ENCODE measurements at regions not wholly inside any gene's neighbourhood (a gene's known extent, or its start where the extent isn't known, plus 50 kb on each side); places are given as distances from the start of the nearest gene placed in this dataset.

DNA sequence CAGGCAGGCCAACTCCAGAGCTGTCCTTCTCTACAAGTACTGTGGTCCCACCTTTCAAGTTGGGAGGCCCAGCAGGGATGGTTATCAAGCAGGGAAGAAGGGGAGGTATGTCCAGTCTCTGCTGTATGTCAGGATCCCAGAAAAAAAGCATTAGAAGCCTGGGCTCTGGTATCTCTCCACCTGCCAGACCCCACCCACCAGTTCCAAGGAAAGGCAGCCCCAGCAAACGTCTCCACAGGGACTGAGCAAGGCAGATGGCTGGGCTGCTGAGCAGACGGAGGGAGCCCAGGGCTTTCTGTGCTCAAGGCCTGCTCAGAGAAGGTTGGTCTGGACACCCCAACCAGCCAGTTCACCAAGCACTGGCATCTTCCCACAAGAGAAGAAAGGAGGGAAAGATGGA is 287.8 kb downstream of the XXYLT1 start:
- TF ChIP-seq, protein P1, sequence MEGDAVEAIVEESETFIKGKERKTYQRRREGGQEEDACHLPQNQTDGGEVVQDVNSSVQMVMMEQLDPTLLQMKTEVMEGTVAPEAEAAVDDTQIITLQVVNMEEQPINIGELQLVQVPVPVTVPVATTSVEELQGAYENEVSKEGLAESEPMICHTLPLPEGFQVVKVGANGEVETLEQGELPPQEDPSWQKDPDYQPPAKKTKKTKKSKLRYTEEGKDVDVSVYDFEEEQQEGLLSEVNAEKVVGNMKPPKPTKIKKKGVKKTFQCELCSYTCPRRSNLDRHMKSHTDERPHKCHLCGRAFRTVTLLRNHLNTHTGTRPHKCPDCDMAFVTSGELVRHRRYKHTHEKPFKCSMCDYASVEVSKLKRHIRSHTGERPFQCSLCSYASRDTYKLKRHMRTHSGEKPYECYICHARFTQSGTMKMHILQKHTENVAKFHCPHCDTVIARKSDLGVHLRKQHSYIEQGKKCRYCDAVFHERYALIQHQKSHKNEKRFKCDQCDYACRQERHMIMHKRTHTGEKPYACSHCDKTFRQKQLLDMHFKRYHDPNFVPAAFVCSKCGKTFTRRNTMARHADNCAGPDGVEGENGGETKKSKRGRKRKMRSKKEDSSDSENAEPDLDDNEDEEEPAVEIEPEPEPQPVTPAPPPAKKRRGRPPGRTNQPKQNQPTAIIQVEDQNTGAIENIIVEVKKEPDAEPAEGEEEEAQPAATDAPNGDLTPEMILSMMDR (IDR thresholded peaks at IDR 0.05), result no peak
- no peak for TF ChIP-seq EZH2 (IDR thresholded peaks at IDR 0.05; ENCODE audit: borderline replicate concordance, insufficient read depth, low read depth, low read length, poor library complexity, severe bottlenecking)

All from B cell (primary cell).